Stimulated activated memory B cell treated with anti-CD40 and anti-IgM and Interleukin-4, amounts not matched to agents 10 μg/mL and 1 μg/mL and 100 μg/mL, for 72 hours (primary cell): ENCODE measurements at regions not wholly inside any gene's neighbourhood (a gene's known extent, or its start where the extent isn't known, plus 50 kb on each side); places are given as distances from the start of the nearest gene placed in this dataset.

Experiments
- ATAC-seq: fragments of 150-1000 bp; cut with Tn5 transposase; 2 replicates; pipeline ENCODE4 v1.10.0; 2021
- H3K27ac Mint-ChIP-seq: one replicate; pipeline ENCODE4 v1.8.0; 2022; ENCODE audit warnings: mild to moderate bottlenecking, mixed read lengths
- H3K27me3 Mint-ChIP-seq: one replicate; pipeline ENCODE4 v1.8.0; 2022; ENCODE audit warnings: mixed read lengths
- H3K36me3 Mint-ChIP-seq: one replicate; pipeline ENCODE4 v1.8.0; 2022; ENCODE audit warnings: mixed read lengths
- H3K4me1 Mint-ChIP-seq: one replicate; pipeline ENCODE4 v1.8.0; 2022; ENCODE audit warnings: mixed read lengths
- H3K4me3 Mint-ChIP-seq: one replicate; pipeline ENCODE4 v1.8.0; 2022; ENCODE audit warnings: mild to moderate bottlenecking, moderate library complexity, mixed read lengths
- H3K9me3 Mint-ChIP-seq: one replicate; pipeline ENCODE4 v1.8.0; 2022; ENCODE audit warnings: mixed read lengths

DNA sequence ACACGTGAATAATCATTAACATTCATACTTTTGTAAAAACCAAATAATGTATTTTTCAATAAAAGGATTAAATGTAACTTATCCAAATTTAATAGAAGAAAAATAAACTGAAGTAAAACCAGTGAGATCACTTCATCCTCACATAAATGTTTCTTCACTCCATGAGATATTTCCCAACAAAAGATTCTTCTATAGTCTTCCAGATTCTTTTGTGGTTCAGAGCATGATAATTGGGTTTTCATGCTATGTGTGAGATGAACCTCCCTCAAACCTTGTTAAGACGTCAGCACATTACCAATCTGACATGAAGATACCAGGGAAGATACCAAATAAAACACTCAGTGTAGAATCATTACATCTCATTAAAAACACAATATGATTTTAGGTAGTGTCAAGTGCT is 62.9 kb upstream of the OXGR1 start:
- Mint-ChIP-seq H3K36me3 (no peaks in the 10 kb centered on the region), H3K9me3 (peaks cover 5% of the 10 kb centered on the region), H3K4me3 (no peak overlapping the region), H3K27me3 (peaks cover 19% of the 10 kb centered on the region), H3K4me1 (no peaks in the 10 kb centered on the region), H3K27ac (no peak overlapping the region)
- ATAC-seq = no peak

DNA sequence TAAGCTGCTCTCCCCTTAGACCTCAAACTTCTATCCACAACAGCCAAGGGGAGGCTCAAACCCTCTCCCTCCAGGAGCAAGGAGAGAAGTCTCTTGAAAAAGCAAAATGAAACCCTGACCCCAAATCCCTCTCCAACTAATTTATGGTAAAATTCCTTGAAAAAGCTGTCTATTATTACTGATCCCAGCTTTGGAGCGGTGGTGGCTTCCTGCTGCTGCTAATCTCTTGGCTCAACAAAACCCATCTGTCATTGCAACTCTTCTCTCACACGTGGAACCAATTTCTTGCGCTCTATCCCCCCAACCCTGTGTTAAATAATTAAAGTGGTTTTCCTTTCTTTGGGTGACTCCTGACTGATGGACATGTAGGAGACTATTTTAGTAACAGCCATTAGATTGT is 64.1 kb upstream of the OXGR1 start:
- no peak overlapping the region for H3K4me3 Mint-ChIP-seq
- no peaks in the 10 kb centered on the region for H3K36me3 Mint-ChIP-seq
- peaks cover 4% of the 10 kb centered on the region for H3K9me3 Mint-ChIP-seq
- H3K27ac Mint-ChIP-seq = no peak overlapping the region
- no peak for ATAC-seq
- H3K4me1 Mint-ChIP-seq = no peaks in the 10 kb centered on the region
- peaks cover 19% of the 10 kb centered on the region for H3K27me3 Mint-ChIP-seq

DNA sequence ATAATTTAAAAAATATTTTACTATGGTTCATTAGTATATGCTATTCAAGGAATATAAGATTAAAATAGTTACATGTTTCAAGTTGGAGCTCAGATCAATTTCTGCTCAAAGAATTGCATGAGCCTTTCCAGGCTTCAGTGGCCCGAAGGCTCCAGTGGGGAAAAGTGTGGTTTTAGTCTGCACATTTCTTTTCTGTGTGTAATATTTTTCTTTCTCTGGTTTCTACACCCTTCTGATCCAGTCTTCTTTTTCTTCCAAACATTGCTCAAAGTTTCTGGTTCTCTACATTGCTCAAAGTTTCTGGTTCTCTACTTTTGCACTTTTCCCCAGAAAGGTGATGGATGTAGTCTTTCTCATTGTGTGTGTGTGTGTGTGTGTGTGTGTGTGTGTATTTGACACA is 64.7 kb upstream of the OXGR1 start:
- H3K27me3 Mint-ChIP-seq = peaks cover 19% of the 10 kb centered on the region
- H3K36me3 Mint-ChIP-seq = no peaks in the 10 kb centered on the region

DNA sequence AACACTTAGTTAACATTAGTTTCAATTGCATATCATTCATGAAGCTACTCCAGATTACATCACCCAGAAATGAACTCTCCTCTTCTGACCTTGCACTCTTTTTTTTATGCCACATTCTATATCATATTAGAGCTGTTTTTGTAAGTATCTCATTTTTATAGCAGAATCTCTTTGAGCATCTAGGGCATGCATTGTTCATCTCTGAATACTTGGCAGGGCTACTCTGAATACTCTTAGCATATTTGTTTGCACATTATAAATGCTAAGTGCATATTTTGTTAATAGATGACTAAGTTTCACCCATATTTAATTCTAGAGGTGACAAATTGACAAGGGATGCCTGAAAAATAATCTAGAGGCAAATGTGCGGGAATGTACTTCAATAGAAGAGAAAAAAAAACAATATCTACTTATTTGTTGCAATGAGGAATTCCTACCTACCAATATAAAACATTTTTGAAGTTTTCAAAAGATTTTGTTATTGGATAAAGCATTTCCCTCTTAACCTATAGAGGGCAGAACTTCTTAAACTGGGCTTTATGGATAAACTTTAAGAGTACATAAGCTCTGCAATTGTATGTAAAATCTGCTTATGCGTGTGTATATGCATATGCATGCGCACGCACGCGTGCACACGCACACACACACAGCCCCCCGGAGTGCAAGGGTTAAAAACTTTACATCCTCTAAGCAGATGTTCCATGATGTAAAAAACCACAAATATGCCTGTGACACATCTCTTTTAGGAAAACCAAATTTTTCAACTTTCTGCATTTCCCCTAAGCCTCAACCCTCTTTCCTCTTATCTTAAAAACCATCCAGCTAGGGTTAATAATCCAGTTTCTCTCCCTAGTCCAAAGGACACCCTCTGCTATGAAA is 73.0 kb upstream of the OXGR1 start:
- no peak overlapping the region for H3K27ac Mint-ChIP-seq
- H3K27me3 Mint-ChIP-seq = no peaks in the 10 kb centered on the region
- no peak for ATAC-seq
- no peak overlapping the region for H3K4me3 Mint-ChIP-seq
- H3K36me3 Mint-ChIP-seq = no peaks in the 10 kb centered on the region
- H3K9me3 Mint-ChIP-seq = no peaks in the 10 kb centered on the region
- H3K4me1 Mint-ChIP-seq = no peaks in the 10 kb centered on the region

More for the DNA sequence above, 64.7 kb upstream of the OXGR1 start:
- Mint-ChIP-seq H3K9me3 (peaks cover 4% of the 10 kb centered on the region), H3K4me1 (no peaks in the 10 kb centered on the region), H3K4me3 (no peak overlapping the region), H3K27ac (no peak overlapping the region)
- no peak for ATAC-seq

DNA sequence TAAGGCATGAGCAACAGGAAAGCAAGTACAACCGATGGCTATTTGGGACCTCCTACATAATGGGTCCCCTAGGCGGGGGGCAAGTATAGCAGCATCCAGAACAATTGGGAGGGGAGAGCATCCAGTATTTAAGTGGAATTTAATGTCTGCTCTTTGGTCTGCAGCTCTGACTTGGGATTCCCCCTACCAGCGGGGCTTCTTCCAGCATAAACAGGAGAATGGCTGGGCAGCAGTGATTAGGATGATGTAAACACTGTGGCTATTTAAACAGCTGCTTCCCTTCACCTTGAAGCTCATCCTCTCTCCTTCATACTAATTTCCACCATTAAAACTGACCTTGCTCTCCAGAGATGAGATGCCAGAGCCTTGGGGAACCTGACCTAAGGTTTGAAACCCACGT is 73.9 kb upstream of the OXGR1 start:
- Mint-ChIP-seq H3K4me3 (no peak overlapping the region), H3K36me3 (no peaks in the 10 kb centered on the region), H3K4me1 (no peaks in the 10 kb centered on the region), H3K27me3 (no peaks in the 10 kb centered on the region), H3K9me3 (no peaks in the 10 kb centered on the region), H3K27ac (no peak overlapping the region)
- ATAC-seq = no peak

DNA sequence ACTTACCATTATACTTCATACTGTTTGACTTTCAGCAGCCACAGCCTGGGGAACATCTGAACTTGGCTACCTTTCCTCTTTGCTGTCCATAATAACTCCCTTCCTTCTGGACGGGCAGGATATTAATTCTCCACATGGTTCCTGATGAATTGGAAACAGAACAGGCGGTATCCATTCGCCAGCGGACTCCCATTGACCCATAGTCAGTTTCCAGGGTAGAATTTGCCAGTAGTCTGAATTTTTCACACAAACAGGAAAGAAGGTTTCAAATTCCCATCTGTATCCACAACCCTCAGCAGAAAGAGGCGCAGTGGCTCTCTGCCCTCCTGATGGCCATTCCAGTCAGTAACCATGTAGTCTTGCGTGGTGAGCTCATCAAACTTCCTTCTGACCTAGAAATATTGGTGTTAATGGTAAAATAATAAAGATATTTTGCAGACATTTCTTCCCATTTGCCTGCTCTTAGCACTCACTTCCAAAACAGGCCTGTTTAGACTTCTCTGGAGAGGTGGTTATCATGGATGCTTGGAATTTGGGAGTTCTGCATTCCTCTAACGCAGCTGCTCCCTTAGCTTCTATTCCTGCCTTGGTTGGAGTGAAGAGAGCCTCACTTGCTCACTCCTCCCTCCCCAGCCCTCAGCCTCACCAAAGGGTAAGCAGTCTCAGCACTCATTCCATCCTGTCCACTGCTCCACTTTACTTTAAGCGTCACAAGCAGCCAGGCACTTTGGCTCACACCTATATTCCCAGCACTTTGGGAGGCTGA is 75.0 kb upstream of the OXGR1 start:
- no peaks in the 10 kb centered on the region for H3K4me1 Mint-ChIP-seq
- ATAC-seq = no peak
- no peak overlapping the region for H3K4me3 Mint-ChIP-seq
- H3K27me3 Mint-ChIP-seq = peaks cover 2% of the 10 kb centered on the region
- peaks cover under 1% of the 10 kb centered on the region for H3K36me3 Mint-ChIP-seq
- no peak overlapping the region for H3K27ac Mint-ChIP-seq
- H3K9me3 Mint-ChIP-seq = peaks cover 2% of the 10 kb centered on the region

DNA sequence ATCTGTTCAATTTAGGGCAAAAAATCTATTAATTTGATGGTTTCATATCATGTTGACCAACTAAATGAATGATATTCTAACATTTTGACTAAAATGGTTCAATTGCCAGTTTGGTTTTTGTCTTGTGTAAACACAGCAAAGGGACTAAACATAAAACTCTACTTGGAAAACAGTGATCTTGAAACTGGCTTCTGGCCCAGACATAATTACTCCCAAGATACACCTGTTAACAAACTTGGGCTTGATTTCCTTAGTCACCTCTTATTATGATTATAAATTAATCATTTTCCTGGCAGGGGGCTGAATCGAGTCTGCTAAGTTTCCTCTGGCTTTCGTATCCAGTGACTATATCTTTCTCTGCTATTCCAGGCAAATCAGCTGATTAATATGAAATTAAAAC is 78.0 kb upstream of the OXGR1 start:
- H3K9me3 Mint-ChIP-seq = peaks cover 7% of the 10 kb centered on the region
- no peak overlapping the region for H3K4me3 Mint-ChIP-seq
- no peaks in the 10 kb centered on the region for H3K4me1 Mint-ChIP-seq
- no peak overlapping the region for H3K27ac Mint-ChIP-seq
- no peak for ATAC-seq
- H3K36me3 Mint-ChIP-seq = peaks cover 7% of the 10 kb centered on the region
- H3K27me3 Mint-ChIP-seq = peaks cover 9% of the 10 kb centered on the region

DNA sequence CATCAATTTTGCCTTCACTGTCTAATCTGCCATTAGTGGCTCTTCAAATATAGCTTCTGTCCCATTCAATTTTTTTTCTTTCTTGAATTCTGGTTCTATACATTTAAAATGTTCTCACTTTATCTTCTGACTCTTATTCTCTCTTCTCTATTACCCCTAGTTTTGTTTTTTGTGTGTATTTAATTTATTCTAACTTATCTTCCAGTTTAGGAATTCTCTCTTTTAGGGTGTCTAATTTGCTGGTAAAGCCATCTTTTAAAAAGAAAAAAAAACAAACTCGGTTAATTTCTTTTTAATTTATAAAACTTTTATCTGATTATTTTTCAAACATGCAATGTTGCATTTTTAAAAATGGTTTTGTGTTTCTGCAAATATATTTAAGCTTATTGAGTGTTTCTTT is 80.3 kb upstream of the OXGR1 start:
- no peak for ATAC-seq
- H3K9me3 Mint-ChIP-seq = peaks cover 7% of the 10 kb centered on the region
- peaks cover 7% of the 10 kb centered on the region for H3K36me3 Mint-ChIP-seq
- H3K4me1 Mint-ChIP-seq = no peaks in the 10 kb centered on the region
- peaks cover 9% of the 10 kb centered on the region for H3K27me3 Mint-ChIP-seq
- H3K4me3 Mint-ChIP-seq = no peak overlapping the region
- H3K27ac Mint-ChIP-seq = no peak overlapping the region

DNA sequence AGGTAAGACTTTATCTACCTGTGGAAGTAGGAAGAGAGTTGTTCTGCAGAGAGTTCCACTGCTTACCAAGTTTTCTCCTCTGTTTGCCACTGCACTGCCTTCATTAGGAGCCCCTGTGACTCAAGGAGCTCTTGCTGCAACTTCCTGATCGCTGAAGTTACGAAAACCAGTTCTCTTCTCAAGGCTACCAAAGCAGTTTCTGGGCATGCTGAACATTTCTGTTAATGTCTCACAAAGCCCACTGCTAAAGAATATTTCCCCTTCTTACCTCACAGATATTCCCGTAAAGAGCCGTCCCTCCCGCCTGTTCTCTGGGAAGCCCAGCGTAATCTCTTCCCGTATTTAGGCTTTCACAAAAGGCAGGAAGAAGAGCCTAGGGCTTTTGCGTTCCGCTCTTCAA is 82.6 kb upstream of the OXGR1 start:
- H3K4me1 Mint-ChIP-seq = no peaks in the 10 kb centered on the region
- ATAC-seq = no peak
- H3K27me3 Mint-ChIP-seq = peaks cover 9% of the 10 kb centered on the region
- no peak overlapping the region for H3K4me3 Mint-ChIP-seq
- H3K9me3 Mint-ChIP-seq = peaks cover 7% of the 10 kb centered on the region
- H3K36me3 Mint-ChIP-seq = peaks cover 7% of the 10 kb centered on the region
- H3K27ac Mint-ChIP-seq = no peak overlapping the region

DNA sequence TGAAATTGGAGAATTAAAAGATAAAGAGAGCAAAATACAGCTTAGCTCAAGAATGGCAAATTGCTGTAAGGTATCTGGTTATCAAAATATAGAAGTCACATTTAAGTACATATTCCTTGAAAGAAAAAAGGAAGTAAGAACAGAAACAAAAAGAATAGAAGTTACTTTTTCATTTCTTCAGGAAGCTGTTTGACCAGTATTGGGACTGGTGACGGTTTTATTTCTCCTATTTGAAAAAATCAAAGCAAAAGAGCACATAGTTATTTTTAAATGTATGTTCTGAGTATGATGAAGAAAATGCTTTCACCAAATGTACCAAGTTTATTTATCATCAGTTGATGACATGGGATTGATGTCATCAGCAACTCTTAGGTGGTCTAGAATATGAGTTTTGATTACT is 83.1 kb upstream of the OXGR1 start:
- no peak overlapping the region for H3K27ac Mint-ChIP-seq
- H3K4me1 Mint-ChIP-seq = no peaks in the 10 kb centered on the region
- H3K4me3 Mint-ChIP-seq = no peak overlapping the region

DNA sequence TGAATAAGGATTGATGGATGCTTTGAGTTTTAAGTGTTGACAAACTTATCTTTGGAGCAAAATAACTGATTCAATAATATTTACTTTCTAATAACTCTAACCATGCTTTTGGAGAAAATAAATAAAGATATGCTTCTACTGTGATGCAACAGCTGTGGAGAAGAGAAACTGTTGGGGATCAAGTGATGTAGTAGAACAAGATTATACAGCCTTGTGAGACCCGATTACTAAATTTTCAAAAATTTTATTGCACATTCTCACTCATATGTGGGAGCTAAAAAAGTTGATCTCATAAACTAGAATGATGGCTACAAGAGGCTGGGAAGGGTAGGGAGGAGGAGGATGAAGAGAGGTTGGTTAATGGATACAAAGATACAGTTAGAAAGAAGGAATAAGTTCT is 85.5 kb upstream of the OXGR1 start:
- H3K4me1 Mint-ChIP-seq = no peaks in the 10 kb centered on the region
- peaks cover 3% of the 10 kb centered on the region for H3K27me3 Mint-ChIP-seq
- no peak for ATAC-seq
- H3K27ac Mint-ChIP-seq = no peak overlapping the region
- peaks cover 2% of the 10 kb centered on the region for H3K36me3 Mint-ChIP-seq
- H3K9me3 Mint-ChIP-seq = peaks cover under 1% of the 10 kb centered on the region
- no peak overlapping the region for H3K4me3 Mint-ChIP-seq

More for the DNA sequence above, 83.1 kb upstream of the OXGR1 start:
- H3K9me3 Mint-ChIP-seq = peaks cover 7% of the 10 kb centered on the region
- no peak for ATAC-seq
- peaks cover 7% of the 10 kb centered on the region for H3K36me3 Mint-ChIP-seq
- peaks cover 9% of the 10 kb centered on the region for H3K27me3 Mint-ChIP-seq

DNA sequence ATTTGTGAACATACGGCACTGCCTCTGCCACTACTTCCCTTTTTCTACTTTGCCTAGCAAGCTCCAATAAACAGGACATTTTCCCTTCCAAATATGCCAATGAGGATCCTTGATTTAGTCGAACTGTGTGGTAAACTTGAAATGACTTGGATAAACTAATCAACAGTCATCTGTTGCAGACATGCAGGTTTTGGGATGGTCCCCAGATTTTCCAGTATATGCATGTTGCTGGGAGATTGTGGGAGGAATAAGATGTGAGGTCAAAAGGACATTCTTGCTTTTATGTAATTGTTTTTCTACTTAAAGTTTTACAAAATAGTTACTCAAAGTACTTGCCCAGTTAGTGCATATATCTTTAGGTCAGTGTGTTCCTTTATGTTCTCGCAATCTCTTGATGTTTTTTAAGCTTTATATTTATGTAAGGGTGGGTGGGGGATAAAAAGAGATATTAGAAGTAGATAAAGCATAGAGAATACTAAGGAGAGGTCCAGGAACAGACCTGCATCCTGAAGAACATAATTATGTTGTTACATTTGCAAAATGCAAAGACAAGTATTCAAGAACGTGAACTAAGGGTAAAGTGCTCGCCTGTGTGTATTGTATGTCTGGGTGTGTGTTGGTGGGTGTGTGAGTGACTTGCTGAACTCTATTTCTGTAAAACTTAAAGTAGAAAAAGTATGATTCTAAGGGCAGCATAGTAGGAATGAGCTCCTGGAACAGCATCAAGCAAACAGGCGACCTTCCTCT is 88.4 kb upstream of the OXGR1 start:
- no peak for ATAC-seq
- Mint-ChIP-seq H3K9me3 (peaks cover 4% of the 10 kb centered on the region), H3K36me3 (no peaks in the 10 kb centered on the region)

DNA sequence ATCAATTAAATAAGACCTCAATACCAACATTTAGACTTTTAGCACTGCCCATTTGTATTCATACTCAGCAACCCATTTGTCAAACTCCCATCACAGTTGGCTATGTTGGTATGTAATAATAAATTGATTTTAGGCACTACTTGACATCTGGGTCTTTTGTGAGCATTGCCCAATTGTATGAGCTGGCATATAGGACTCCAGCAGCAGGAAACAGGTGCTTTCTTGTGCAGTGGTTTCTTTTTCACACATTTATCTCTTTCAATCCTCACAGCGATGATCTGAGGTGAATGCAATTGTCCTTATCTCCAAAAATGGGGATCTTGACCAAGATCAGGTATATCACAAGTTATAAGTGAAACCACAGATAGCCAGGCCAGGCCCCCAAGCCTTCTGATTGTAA is 96.9 kb upstream of the OXGR1 start:
- H3K4me3 Mint-ChIP-seq = no peak overlapping the region
- no peak for ATAC-seq
- peaks cover 8% of the 10 kb centered on the region for H3K27me3 Mint-ChIP-seq
- no peak overlapping the region for H3K27ac Mint-ChIP-seq
- no peaks in the 10 kb centered on the region for H3K36me3 Mint-ChIP-seq
- H3K9me3 Mint-ChIP-seq = peaks cover 4% of the 10 kb centered on the region
- no peaks in the 10 kb centered on the region for H3K4me1 Mint-ChIP-seq

More for the DNA sequence above, 88.4 kb upstream of the OXGR1 start:
- Mint-ChIP-seq H3K27ac (no peak overlapping the region), H3K4me3 (no peak overlapping the region), H3K27me3 (no peaks in the 10 kb centered on the region), H3K4me1 (no peaks in the 10 kb centered on the region)

DNA sequence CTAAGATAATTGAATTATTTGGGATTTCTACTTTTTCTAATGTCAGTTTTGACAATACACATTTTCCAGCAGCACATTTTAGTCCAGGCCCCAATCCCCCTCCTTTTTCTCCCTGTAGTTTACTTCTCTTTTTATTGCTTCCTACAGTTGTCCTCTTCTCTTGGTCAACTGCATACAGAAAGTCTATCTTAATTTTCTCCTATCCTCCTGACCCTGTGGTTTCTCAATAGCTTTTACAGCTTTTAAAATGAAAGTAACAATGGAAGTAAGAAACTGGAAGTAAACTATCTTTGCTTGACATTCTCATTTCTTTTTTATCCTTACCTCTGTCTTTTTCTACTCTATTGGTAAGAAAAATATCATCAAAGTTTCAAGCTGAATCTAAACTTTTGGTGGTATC is 106.5 kb upstream of the OXGR1 start:
- no peaks in the 10 kb centered on the region for H3K4me1 Mint-ChIP-seq
- no peak for ATAC-seq
- H3K36me3 Mint-ChIP-seq = no peaks in the 10 kb centered on the region
- H3K4me3 Mint-ChIP-seq = no peak overlapping the region
- peaks cover 6% of the 10 kb centered on the region for H3K9me3 Mint-ChIP-seq
- H3K27me3 Mint-ChIP-seq = peaks cover 24% of the 10 kb centered on the region
- no peak overlapping the region for H3K27ac Mint-ChIP-seq

DNA sequence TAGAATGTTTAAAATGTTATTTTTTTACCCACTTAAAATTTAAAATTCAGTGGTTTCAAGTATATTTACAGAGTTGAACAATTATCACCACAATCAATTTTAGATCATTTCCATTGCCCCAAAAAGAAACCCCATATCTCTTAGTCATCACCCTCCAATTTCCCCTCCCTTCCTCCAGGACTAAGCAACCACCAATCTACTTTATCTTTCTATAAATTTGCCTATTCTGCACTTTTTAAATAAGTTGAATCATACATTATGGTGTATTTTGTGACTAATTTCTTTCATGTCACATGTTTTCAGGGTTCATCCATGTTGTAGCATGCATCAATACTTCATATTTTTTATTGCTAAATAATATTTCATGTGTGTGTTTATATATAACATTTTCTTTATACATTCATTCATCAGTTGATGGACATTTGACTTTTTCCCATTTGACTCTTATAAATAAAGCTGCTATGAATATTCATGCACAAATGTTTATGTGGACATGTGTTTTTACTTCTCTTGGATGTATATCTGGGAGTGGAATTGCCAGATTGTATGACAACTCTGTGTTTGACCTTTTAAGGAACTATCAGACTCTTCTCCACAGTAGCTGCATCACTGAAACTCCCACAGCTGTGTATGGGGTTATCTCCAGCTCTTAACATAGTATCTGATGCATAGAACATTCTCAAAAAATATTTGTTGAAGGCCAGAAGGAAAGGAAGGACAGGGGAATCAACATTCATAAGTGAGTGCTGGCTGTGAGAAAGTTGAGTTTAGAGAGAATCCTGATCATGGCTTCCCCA is 107.8 kb upstream of the OXGR1 start:
- peaks cover 24% of the 10 kb centered on the region for H3K27me3 Mint-ChIP-seq
- no peaks in the 10 kb centered on the region for H3K36me3 Mint-ChIP-seq
- no peak for ATAC-seq
- H3K9me3 Mint-ChIP-seq = peaks cover 3% of the 10 kb centered on the region
- H3K4me1 Mint-ChIP-seq = no peaks in the 10 kb centered on the region
- H3K4me3 Mint-ChIP-seq = no peak overlapping the region
- H3K27ac Mint-ChIP-seq = no peak overlapping the region
